ENCODE measurements at regions not wholly inside any gene's neighbourhood (a gene's known extent, or its start where the extent isn't known, plus 50 kb on each side); places are given as distances from the start of the nearest gene placed in this dataset.

DNA sequence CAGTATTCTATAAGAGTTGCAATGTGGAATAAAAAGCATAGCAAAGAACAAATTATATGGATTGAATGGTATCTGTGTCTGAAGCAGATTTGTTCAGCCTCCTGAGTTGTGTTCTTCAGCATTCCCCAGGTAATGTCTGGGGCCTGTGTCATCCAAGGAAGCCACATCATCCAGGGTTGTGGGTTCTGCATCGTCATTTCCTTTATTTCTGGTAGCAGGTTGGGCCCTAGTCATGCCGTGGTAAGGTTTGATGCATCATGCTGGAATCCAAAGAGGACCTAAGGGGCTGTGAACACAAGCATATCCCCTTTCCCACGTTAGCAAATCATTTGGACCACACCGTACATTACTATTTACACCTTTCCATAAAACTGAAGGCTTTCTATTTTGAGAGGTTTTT, 131.0 kb upstream of the ZNF91 start:
- no peak overlapping the region for H3K9ac ChIP-seq (ENCODE audit: extremely low read depth, insufficient read length, low read length)
- H2AFZ ChIP-seq (ENCODE audit: low read length), result no peak overlapping the region
- H3K79me1 ChIP-seq (ENCODE audit: insufficient read depth, low read depth, low read length, poor library complexity, severe bottlenecking), result no peaks in the 10 kb centered on the region
- WGBS (ENCODE audit: extremely low coverage, insufficient read length, low lambda C conversion rate), result no CpG with 5 or more reads among the region's 4 CpGs
- H3K56ac ChIP-seq (ENCODE audit: insufficient read length, low read depth, low read length), result no peak overlapping the region
- Mint-ChIP-seq H3K4me1 (no peaks in the 10 kb centered on the region), H3K36me3 (ENCODE audit: insufficient read depth in 1 of 3, low read depth in 3 of 3) (peaks cover 0 to 19% (median 10%) of the 10 kb centered on the region in 3 experiments; a peak in 6 of 7 replicates), H3K27me3 (ENCODE audit: low read depth) (peaks cover 4% of the 10 kb centered on the region), H3K27ac (no peak overlapping the region), H3K9me3 (peaks cover 87 to 91% of the 10 kb centered on the region in 2 experiments), H3K4me3 (no peak overlapping the region)
- H3K4me2 ChIP-seq (ENCODE audit: insufficient read depth, insufficient read length, low read length), result no peak overlapping the region
- no peak overlapping the region for H4K91ac ChIP-seq (ENCODE audit: insufficient read length, low read depth, low read length)
- H4K20me1 ChIP-seq (ENCODE audit: control insufficient read depth, insufficient read depth, insufficient read length), result no peaks in the 10 kb centered on the region
- no peak overlapping the region for H3K18ac ChIP-seq (ENCODE audit: insufficient read length, low read depth, low read length)
- H3K27me3 ChIP-seq (ENCODE audit: insufficient read depth, low read length), result no peaks in the 10 kb centered on the region
- H3K79me2 ChIP-seq (ENCODE audit: insufficient read depth, low read length), result no peaks in the 10 kb centered on the region
- no peak overlapping the region for H3T11ph ChIP-seq (ENCODE audit: low read length)
- H3K4me1 ChIP-seq (ENCODE audit: insufficient read depth, low read length), result no peaks in the 10 kb centered on the region
- no peak overlapping the region for H3K27ac ChIP-seq (ENCODE audit: insufficient read length, low read depth, low read length)
- no peak overlapping the region for H2AK5ac ChIP-seq (ENCODE audit: insufficient read length, low read length)
- H2BK5ac ChIP-seq (ENCODE audit: insufficient read length, low read length), result no peak overlapping the region
- H3K14ac ChIP-seq (ENCODE audit: insufficient read depth, low read length), result no peak overlapping the region
- H3K9me3 ChIP-seq (ENCODE audit: control insufficient read depth, low read depth, low read length), result peaks cover 73% of the 10 kb centered on the region
- no peak overlapping the region for H3K23ac ChIP-seq (ENCODE audit: insufficient read length, low read depth, low read length)
- DNase-seq, result no peak
- H3K4ac ChIP-seq (ENCODE audit: low read depth, low read length), result no peak overlapping the region
- H4K8ac ChIP-seq (replicated peaks; ENCODE audit: insufficient read length, low read depth, low read length), result no peak overlapping the region
- no peak overlapping the region for H2BK20ac ChIP-seq (ENCODE audit: low read depth, low read length, poor library complexity, severe bottlenecking)
- no peak overlapping the region for H2BK120ac ChIP-seq (ENCODE audit: low read depth, low read length, poor library complexity, severe bottlenecking)
- H2BK15ac ChIP-seq (ENCODE audit: low read depth, low read length), result no peak overlapping the region
- H2BK12ac ChIP-seq (ENCODE audit: insufficient read length, low read depth, low read length), result no peak overlapping the region
- H3K23me2 ChIP-seq (ENCODE audit: insufficient read length, low read depth, low read length, poor library complexity, severe bottlenecking), result no peaks in the 10 kb centered on the region
- TF ChIP-seq, protein P1, sequence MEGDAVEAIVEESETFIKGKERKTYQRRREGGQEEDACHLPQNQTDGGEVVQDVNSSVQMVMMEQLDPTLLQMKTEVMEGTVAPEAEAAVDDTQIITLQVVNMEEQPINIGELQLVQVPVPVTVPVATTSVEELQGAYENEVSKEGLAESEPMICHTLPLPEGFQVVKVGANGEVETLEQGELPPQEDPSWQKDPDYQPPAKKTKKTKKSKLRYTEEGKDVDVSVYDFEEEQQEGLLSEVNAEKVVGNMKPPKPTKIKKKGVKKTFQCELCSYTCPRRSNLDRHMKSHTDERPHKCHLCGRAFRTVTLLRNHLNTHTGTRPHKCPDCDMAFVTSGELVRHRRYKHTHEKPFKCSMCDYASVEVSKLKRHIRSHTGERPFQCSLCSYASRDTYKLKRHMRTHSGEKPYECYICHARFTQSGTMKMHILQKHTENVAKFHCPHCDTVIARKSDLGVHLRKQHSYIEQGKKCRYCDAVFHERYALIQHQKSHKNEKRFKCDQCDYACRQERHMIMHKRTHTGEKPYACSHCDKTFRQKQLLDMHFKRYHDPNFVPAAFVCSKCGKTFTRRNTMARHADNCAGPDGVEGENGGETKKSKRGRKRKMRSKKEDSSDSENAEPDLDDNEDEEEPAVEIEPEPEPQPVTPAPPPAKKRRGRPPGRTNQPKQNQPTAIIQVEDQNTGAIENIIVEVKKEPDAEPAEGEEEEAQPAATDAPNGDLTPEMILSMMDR (conservative IDR thresholded peaks at IDR 0.05), result no peak
- H4K5ac ChIP-seq (ENCODE audit: insufficient read length, low read depth, low read length), result no peak overlapping the region

All from H9 (cell line).